ENCODE measurements at regions not wholly inside any gene's neighbourhood (a gene's known extent, or its start where the extent isn't known, plus 50 kb on each side); places are given as distances from the start of the nearest gene placed in this dataset.
"Not testable (repeated sequence)": the region's sequence is repeated elsewhere in the genome, so short reads cannot be mapped to it uniquely, and the experiment has no call there.

DNA sequence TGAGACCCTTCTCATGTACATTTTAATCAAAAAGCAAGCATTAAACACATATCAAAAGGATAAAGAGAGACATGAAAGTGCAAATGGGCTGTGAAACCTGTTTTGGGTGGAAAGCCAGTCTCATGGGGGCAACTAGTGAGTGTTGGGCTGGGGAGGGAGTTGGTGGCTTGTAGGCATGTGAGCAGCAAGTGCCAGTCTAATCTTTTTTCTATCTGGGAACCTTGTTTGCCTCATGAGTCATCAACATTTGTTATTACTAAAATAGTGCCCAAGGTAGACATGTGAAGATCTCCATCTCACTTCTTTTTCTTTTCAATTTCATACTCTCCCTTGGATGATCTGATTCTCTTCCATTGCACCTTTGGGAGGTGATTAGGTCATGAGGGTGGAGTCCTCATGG lies 613.9 kb upstream of the GYPC start:
- TF ChIP-seq, protein P1, sequence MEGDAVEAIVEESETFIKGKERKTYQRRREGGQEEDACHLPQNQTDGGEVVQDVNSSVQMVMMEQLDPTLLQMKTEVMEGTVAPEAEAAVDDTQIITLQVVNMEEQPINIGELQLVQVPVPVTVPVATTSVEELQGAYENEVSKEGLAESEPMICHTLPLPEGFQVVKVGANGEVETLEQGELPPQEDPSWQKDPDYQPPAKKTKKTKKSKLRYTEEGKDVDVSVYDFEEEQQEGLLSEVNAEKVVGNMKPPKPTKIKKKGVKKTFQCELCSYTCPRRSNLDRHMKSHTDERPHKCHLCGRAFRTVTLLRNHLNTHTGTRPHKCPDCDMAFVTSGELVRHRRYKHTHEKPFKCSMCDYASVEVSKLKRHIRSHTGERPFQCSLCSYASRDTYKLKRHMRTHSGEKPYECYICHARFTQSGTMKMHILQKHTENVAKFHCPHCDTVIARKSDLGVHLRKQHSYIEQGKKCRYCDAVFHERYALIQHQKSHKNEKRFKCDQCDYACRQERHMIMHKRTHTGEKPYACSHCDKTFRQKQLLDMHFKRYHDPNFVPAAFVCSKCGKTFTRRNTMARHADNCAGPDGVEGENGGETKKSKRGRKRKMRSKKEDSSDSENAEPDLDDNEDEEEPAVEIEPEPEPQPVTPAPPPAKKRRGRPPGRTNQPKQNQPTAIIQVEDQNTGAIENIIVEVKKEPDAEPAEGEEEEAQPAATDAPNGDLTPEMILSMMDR (IDR thresholded peaks at IDR 0.05; ENCODE audit: insufficient read depth, low read depth, low read length, missing control alignments): no peak
- no peak overlapping the region for H3K4me3 ChIP-seq (ENCODE audit: low read depth, low read length)
- DNase-seq (ENCODE audit: low read depth): no peak

GRCh38 chr2:126048719-126049118 lies 607.2 kb upstream of the GYPC start:
- no peak for DNase-seq (ENCODE audit: low read depth)
- TF ChIP-seq, protein P1 (IDR thresholded peaks at IDR 0.05; ENCODE audit: insufficient read depth, low read depth, low read length, missing control alignments): no peak
- no peak overlapping the region for H3K4me3 ChIP-seq (ENCODE audit: low read depth, low read length)

- no peak overlapping the region for H3K4me3 ChIP-seq (ENCODE audit: low read depth, low read length)
- TF ChIP-seq, protein P1 (IDR thresholded peaks at IDR 0.05; ENCODE audit: insufficient read depth, low read depth, low read length, missing control alignments): no peak
- no peak for DNase-seq (ENCODE audit: low read depth)
These were observed 606.5 kb upstream of the GYPC start for GRCh38 chr2:126049461-126049860.

DNA sequence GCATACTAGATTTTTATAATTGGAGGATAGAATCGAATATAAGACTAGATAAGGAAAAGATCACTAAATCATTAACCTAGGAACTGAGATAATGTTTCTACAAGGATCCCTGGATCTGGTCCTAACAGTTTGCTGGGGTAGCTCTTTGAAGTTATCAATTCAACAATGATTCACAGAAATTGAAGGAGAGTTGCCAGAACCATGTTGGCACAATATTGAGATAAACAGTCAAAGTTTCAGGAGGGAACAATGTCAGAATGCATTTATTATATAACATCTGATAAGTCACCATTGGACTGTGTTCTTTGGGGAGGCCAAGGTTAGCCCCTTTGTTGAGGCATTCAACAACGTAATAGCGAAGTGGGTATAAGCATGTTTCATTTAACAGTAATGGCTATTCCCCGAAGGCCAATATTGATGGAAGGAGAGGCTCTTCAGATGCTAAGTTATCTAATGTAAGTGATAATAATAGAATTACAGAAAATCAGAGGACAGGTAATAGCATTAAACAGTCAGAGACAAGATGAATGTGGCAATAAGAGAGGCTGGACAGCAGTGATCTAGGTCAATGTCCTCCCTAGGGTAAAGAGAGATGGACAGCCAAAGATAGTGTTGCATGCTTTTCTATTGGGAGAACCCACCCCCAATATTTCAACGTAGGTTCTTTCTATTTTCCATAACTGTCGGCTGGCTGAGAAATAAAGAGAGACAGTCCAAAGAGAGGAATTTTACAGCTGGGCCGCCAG lies 604.8 kb upstream of the GYPC start:
- no peak overlapping the region for H3K4me3 ChIP-seq (ENCODE audit: low read depth, low read length)
- DNase-seq (ENCODE audit: low read depth): no peak
- TF ChIP-seq, protein P1 (IDR thresholded peaks at IDR 0.05; ENCODE audit: insufficient read depth, low read depth, low read length, missing control alignments): no peak

- DNase-seq (ENCODE audit: low read depth); H3K4me3 ChIP-seq (ENCODE audit: low read depth, low read length): not testable (repeated sequence)
These were observed 604.2 kb upstream of the GYPC start for GRCh38 chr2:126051737-126052240.

- DNase-seq (ENCODE audit: low read depth): no peak
- no peak overlapping the region for H3K4me3 ChIP-seq (ENCODE audit: low read depth, low read length)
- TF ChIP-seq, protein P1 (IDR thresholded peaks at IDR 0.05; ENCODE audit: insufficient read depth, low read depth, low read length, missing control alignments): no peak
These were observed 596.6 kb upstream of the GYPC start for GRCh38 chr2:126059379-126059778.

- DNase-seq (ENCODE audit: low read depth): no peak
- TF ChIP-seq, protein P1 (IDR thresholded peaks at IDR 0.05; ENCODE audit: insufficient read depth, low read depth, low read length, missing control alignments): no peak
- no peak overlapping the region for H3K4me3 ChIP-seq (ENCODE audit: low read depth, low read length)
These were observed 570.8 kb upstream of the GYPC start for GRCh38 chr2:126085011-126085795.

All from GM12865 (cell line).